ENCODE measurements at regions not wholly inside any gene's neighbourhood (a gene's known extent, or its start where the extent isn't known, plus 50 kb on each side); places are given as distances from the start of the nearest gene placed in this dataset.
"Not testable (repeated sequence)": the region's sequence is repeated elsewhere in the genome, so short reads cannot be mapped to it uniquely, and the experiment has no call there.

DNA sequence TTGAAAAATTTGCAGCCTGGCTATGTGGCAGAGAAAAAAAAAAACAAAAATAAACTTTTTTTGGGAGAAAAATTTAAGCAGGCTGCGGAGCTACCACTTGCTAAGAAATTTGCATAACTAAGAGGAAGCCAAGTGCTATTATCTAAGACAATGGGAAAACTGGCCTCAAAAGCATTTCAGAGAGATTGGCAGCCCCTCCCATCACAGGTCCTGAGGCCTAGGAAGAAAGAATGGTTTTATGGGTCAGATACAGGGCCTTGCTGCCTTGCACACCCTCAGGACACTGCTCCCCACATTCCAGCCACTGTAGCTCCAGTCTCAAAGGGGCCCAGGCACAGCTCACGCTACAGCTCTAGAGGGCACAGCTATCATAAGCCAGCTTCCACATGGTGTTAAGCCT, 777.9 kb downstream of the TENT5A start:
- H3K4me3 ChIP-seq (ENCODE audit: low read depth, low read length): no peak overlapping the region
- in situ Hi-C loops (cut with HindIII; ENCODE audit: low sequenced_read_pairs): no loop called here
- no peak for DNase-seq (ENCODE audit: low read depth)
- TF ChIP-seq, protein P1, sequence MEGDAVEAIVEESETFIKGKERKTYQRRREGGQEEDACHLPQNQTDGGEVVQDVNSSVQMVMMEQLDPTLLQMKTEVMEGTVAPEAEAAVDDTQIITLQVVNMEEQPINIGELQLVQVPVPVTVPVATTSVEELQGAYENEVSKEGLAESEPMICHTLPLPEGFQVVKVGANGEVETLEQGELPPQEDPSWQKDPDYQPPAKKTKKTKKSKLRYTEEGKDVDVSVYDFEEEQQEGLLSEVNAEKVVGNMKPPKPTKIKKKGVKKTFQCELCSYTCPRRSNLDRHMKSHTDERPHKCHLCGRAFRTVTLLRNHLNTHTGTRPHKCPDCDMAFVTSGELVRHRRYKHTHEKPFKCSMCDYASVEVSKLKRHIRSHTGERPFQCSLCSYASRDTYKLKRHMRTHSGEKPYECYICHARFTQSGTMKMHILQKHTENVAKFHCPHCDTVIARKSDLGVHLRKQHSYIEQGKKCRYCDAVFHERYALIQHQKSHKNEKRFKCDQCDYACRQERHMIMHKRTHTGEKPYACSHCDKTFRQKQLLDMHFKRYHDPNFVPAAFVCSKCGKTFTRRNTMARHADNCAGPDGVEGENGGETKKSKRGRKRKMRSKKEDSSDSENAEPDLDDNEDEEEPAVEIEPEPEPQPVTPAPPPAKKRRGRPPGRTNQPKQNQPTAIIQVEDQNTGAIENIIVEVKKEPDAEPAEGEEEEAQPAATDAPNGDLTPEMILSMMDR (IDR thresholded peaks at IDR 0.05; ENCODE audit: low read depth, low read length, missing control alignments): no peak

DNA sequence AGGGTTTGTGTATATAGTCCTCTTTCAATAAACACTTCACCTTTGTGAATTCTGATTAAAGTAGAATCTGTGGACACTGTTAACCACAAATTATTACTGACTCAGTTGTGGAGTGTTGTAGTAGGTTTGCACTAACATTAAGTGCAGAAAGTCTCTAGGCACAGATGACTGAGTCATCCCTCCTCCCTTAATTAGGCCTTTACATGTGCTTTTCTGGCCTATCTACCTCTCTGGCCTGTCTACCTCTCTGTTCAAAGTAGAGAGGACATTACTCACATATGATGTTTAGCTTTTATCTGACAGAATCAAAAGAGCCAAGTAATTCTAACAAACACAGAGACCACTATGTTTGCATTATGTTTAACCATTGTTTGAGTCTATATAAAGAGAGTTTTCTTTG, 783.0 kb downstream of the TENT5A start:
- DNase-seq (ENCODE audit: low read depth): no peak
- in situ Hi-C loops (cut with HindIII; ENCODE audit: low sequenced_read_pairs): no loop called here
- TF ChIP-seq, protein P1 (IDR thresholded peaks at IDR 0.05; ENCODE audit: low read depth, low read length, missing control alignments): no peak
- no peak overlapping the region for H3K4me3 ChIP-seq (ENCODE audit: low read depth, low read length)

DNA sequence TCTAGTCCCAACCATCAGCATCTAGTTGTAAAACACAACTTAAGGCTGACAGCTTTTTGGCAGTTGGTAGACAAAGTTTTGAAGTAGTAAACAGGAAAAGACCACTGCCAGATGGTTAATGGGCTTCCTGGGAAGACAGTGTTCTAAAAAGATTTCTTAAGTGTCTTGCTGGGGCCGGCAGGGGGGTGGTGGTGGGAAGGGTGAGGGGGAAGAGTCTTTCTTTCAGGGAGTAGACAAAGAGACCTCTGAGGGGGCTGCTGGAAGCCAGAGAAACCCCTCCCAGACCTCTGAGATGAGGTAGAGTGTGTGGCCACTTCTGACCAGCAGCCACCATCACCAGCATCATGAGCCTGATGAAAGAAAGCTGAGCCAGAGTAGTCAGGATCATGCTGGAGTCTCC, 784.9 kb downstream of the TENT5A start:
- TF ChIP-seq, protein P1 (IDR thresholded peaks at IDR 0.05; ENCODE audit: low read depth, low read length, missing control alignments): no peak
- in situ Hi-C loops (cut with HindIII; ENCODE audit: low sequenced_read_pairs): no loop called here
- no peak for DNase-seq (ENCODE audit: low read depth)
- no peak overlapping the region for H3K4me3 ChIP-seq (ENCODE audit: low read depth, low read length)

DNA sequence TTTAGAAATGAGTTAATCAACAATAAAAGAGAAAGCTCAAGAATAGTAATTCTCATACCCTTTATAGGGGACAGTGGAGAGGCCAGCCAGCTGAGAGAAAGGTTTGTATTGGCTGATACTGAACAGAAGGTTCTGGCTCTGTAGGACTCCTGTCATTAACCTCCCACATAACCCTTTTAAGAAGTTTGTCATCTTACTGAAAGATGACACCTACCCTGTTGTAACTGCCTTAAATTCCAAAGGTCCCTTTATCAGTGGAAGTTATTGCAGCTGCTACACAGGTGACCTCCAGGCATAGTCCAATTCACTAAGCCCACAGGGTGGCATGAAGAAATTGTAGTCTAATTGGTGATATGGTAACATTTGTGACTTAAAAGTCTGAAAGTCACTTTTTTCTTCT, 790.1 kb downstream of the TENT5A start:
- H3K4me3 ChIP-seq (ENCODE audit: low read depth, low read length): no peak overlapping the region
- no peak for DNase-seq (ENCODE audit: low read depth)
- in situ Hi-C loops (cut with HindIII; ENCODE audit: low sequenced_read_pairs): no loop called here
- TF ChIP-seq, protein P1 (IDR thresholded peaks at IDR 0.05; ENCODE audit: low read depth, low read length, missing control alignments): no peak

DNA sequence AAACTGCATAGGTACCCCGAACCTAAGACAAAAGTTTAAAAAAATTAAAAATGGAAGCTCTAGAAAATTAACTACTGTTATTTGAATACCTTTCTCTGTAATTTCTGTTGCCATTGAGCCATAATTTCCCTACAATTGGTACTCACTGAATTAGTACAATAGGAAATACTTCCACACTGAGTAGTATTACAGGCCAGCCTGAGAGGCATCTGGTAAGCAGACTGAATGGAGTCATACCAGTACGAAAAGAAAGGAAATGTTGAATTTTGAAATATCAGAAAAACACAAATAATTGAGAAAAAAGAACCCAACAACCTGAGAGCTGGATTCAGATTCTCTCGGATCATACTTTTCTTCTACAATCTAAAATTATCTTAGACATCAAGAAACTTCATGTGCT, 791.3 kb downstream of the TENT5A start:
- H3K4me3 ChIP-seq (ENCODE audit: low read depth, low read length): no peak overlapping the region
- no peak for DNase-seq (ENCODE audit: low read depth)
- TF ChIP-seq, protein P1 (IDR thresholded peaks at IDR 0.05; ENCODE audit: low read depth, low read length, missing control alignments): no peak
- in situ Hi-C loops (cut with HindIII; ENCODE audit: low sequenced_read_pairs): no loop called here

DNA sequence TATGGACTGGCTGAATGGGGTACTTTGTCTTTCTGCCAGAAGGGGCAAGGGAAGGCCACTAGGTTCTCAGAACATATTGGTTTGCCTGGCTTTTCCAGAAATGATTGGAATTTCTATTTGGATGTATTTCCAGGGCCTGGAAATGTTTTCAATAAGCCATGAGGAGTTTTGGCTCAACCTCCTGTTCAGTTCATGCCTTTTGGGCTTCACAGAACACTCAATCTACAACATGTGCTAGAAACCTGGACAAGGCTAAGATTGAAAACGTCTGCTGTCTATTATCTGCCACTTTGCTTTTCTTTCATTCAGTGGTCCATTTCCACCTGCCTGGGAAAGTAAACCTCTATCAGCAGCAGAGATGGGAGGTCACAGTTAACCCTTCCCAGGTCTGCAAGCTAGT, 793.4 kb downstream of the TENT5A start:
- TF ChIP-seq, protein P1 (IDR thresholded peaks at IDR 0.05; ENCODE audit: low read depth, low read length, missing control alignments): no peak
- in situ Hi-C loops (cut with HindIII; ENCODE audit: low sequenced_read_pairs): no loop called here
- DNase-seq (ENCODE audit: low read depth): no peak
- H3K4me3 ChIP-seq (ENCODE audit: low read depth, low read length): no peak overlapping the region

DNA sequence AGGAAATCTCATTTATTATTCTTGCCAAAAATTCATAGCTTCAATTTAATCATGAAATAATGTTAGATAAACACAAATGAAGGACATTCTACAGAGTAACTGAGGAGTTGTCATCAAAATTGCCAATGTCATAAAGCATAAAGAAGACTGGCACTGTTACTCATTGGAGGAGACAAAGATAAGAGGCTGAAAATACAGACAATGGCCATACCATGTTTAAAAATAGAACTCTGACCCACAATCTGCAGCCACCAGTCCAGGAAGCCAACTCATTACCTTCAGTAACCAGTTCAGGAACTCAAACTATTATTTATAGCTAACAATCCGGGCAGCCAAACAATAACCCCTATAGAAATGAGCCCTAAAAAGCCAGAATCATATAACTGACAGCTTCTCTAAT, 795.6 kb downstream of the TENT5A start:
- in situ Hi-C loops (cut with HindIII; ENCODE audit: low sequenced_read_pairs): no loop called here
- no peak overlapping the region for H3K4me3 ChIP-seq (ENCODE audit: low read depth, low read length)
- TF ChIP-seq, protein P1 (IDR thresholded peaks at IDR 0.05; ENCODE audit: low read depth, low read length, missing control alignments): no peak
- no peak for DNase-seq (ENCODE audit: low read depth)

DNA sequence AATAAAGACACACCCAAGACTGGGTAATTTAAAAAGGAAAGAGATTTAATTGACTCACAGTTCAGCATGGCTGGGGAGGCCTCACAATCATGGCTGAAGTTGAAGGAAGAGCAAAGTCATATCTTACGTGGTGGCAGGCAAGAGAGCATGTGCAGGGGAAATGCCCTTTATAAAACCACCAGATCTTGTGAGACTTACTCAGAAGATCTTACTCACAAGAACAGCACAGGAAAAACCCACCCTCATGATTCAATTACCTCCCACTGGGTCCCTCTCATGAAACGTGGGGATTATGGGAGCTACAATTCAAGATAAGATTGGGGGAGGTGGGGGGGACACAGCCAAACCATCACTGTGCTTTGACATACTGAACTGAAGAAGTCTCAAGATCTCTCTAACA, 800.0 kb downstream of the TENT5A start:
- H3K4me3 ChIP-seq (ENCODE audit: low read depth, low read length); DNase-seq (ENCODE audit: low read depth); in situ Hi-C loops (cut with HindIII; ENCODE audit: low sequenced_read_pairs): not testable (repeated sequence)
